ENCODE measurements at regions not wholly inside any gene's neighbourhood (a gene's known extent, or its start where the extent isn't known, plus 50 kb on each side); places are given as distances from the start of the nearest gene placed in this dataset.

DNA sequence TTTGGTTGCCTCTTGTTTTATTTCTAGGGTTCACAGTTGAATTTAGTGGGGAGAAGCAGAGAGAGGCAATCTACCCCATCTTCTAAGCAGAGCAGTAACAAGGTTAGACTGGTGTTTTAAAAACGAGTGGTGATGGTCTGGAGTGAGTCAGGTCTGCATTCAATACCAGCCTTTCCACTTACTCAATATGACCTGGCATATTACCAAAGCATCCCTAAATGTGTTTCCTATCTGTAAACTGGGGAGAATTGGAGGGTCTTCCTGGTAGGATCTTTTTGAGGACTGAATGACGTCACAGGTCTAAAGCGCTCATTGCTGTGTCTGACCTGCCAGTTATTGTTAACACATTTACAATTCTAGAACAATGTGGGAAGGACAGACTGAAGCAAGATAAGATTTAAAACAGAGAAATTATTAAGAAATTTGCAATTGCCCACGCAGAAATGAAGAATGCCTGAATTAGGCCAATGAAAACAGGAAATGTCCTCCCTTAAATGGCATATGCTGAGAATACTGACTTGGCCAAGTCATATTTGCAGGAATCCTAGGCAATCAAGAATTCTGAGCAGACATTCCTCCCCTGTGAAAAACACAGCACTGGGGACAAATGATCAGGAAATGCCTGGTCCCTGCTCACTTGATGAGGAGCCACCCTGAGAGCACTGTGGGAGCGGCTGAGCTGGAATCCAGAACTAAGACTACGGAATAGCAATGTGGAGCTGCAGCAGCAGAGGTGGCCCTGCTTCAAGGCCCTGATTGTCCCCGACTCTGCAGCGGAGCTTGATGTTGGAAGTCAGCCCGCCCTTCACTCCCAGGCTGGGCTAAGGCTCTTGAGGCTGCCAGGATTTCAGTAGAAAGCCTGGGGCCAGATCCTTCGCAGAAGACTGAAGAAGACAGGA lies 184.5 kb upstream of the CXCL12 start:
- TF ChIP-seq EZH2 (IDR thresholded peaks at IDR 0.05; ENCODE audit: borderline replicate concordance, insufficient read depth, low read depth, low read length, poor library complexity, severe bottlenecking) = no peak
- TF ChIP-seq, protein P1, sequence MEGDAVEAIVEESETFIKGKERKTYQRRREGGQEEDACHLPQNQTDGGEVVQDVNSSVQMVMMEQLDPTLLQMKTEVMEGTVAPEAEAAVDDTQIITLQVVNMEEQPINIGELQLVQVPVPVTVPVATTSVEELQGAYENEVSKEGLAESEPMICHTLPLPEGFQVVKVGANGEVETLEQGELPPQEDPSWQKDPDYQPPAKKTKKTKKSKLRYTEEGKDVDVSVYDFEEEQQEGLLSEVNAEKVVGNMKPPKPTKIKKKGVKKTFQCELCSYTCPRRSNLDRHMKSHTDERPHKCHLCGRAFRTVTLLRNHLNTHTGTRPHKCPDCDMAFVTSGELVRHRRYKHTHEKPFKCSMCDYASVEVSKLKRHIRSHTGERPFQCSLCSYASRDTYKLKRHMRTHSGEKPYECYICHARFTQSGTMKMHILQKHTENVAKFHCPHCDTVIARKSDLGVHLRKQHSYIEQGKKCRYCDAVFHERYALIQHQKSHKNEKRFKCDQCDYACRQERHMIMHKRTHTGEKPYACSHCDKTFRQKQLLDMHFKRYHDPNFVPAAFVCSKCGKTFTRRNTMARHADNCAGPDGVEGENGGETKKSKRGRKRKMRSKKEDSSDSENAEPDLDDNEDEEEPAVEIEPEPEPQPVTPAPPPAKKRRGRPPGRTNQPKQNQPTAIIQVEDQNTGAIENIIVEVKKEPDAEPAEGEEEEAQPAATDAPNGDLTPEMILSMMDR (IDR thresholded peaks at IDR 0.05) = no peak

DNA sequence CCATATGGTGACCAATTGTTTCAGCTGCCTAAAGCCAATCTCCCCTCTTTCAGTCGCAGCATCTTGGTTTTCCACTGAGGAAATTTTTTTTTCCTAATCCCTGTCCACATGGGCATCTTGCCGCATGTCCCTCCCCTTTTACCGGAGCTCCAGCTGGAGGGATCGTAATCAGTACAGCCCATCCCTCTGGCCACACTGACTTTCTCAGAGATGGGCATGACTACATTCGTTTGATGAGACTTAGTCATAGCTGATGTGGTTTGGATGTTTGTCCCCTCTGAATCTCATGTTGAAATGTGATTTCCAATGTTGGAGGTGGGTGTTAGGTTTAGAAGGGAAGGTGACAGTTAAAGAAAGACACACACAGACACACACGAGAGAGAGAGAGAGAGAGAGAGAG lies 186.8 kb upstream of the CXCL12 start:
- 88% methylated on average over 5 of the region's 6 CpGs for WGBS (ENCODE audit: insufficient coverage)
- intact Hi-C loops (cut with micrococcal nuclease) = no loop called here
- Histone ChIP-seq H4K20me1 (ENCODE audit: control insufficient read depth, insufficient read depth, low read length, poor library complexity, severe bottlenecking) (no peaks in the 10 kb centered on the region), H3K9me3 (ENCODE audit: control extremely low read depth in 1 of 3, control insufficient read depth in 2 of 3, insufficient read depth in 1 of 3, low read length in 2 of 3) (peaks cover 0 to 2% (median 0%) of the 10 kb centered on the region in 3 donors), H3K4me3 (ENCODE audit: control extremely low read depth in 1 of 5, extremely low read depth in 1 of 5, insufficient read depth in 1 of 5, low read depth in 2 of 5, low read length in 4 of 5) (no peak overlapping the region), H3K9ac (ENCODE audit: low read length) (no peak overlapping the region), H3K4me1 (ENCODE audit: control insufficient read depth in 2 of 2, insufficient read depth in 2 of 2, low read length in 2 of 2) (no peaks in the 10 kb centered on the region), H3K4me2 (replicated peaks; ENCODE audit: low read depth, low read length, poor library complexity, severe bottlenecking) (no peak overlapping the region), H3K27ac (ENCODE audit: low read length in 2 of 2) (no peak overlapping the region), H3K36me3 (replicated peaks in 1 of 2; ENCODE audit: control extremely low read depth in 1 of 2, control insufficient read depth in 1 of 2, extremely low read depth in 1 of 2, insufficient read depth in 2 of 2, low read length in 1 of 2) (no peaks in the 10 kb centered on the region), H3K27me3 (replicated peaks in 1 of 4; ENCODE audit: control extremely low read depth in 1 of 4, control insufficient read depth in 3 of 4, insufficient read depth in 4 of 4, low read length in 3 of 4) (no peaks in the 10 kb centered on the region), H3K79me2 (ENCODE audit: control insufficient read depth, insufficient read depth, low read length) (no peaks in the 10 kb centered on the region), H2AFZ (ENCODE audit: insufficient read depth, low read depth, low read length, poor library complexity, severe bottlenecking) (no peak overlapping the region)
- CTCF ChIA-PET = no interaction called here
- POLR2A ChIA-PET = no interaction called here
- Mint-ChIP-seq H3K4me1 (no peaks in the 10 kb centered on the region), H3K4me3 (no peak overlapping the region), H3K27ac (no peak overlapping the region), H3K9me3 (ENCODE audit: insufficient read depth) (peaks cover 2% of the 10 kb centered on the region), H3K27me3 (no peaks in the 10 kb centered on the region)
- no peak for DNase-seq
- no peak for TF ChIP-seq EZH2 (IDR thresholded peaks at IDR 0.05; ENCODE audit: borderline replicate concordance, insufficient read depth, low read depth, low read length, poor library complexity, severe bottlenecking)
- TF ChIP-seq, protein P1 (IDR thresholded peaks at IDR 0.05) = no peak
- ATAC-seq (ENCODE audit: low read depth) = no peak

More for the DNA sequence above, 184.5 kb upstream of the CXCL12 start:
- H3K4me1 ChIP-seq (ENCODE audit: control insufficient read depth in 2 of 2, insufficient read depth in 2 of 2, low read length in 2 of 2) = no peaks in the 10 kb centered on the region
- no peak overlapping the region for H3K4me2 ChIP-seq (replicated peaks; ENCODE audit: low read depth, low read length, poor library complexity, severe bottlenecking)
- ChIA-PET POLR2A (no interaction called here), CTCF (no interaction called here)
- ATAC-seq (ENCODE audit: low read depth) (no peak), DNase-seq (no peak)
- Mint-ChIP-seq H3K27me3 (no peaks in the 10 kb centered on the region), H3K4me1 (no peaks in the 10 kb centered on the region), H3K9me3 (ENCODE audit: insufficient read depth) (peaks cover 2% of the 10 kb centered on the region), H3K27ac (no peak overlapping the region), H3K4me3 (no peak overlapping the region)
- no peaks in the 10 kb centered on the region for H3K36me3 ChIP-seq (replicated peaks in 1 of 2; ENCODE audit: control extremely low read depth in 1 of 2, control insufficient read depth in 1 of 2, extremely low read depth in 1 of 2, insufficient read depth in 2 of 2, low read length in 1 of 2)
- 84% methylated on average over 7 of the region's 10 CpGs for WGBS (ENCODE audit: insufficient coverage)
- H4K20me1 ChIP-seq (ENCODE audit: control insufficient read depth, insufficient read depth, low read length, poor library complexity, severe bottlenecking) = no peaks in the 10 kb centered on the region
- no peaks in the 10 kb centered on the region for H3K27me3 ChIP-seq (replicated peaks in 1 of 4; ENCODE audit: control extremely low read depth in 1 of 4, control insufficient read depth in 3 of 4, insufficient read depth in 4 of 4, low read length in 3 of 4)
- no peaks in the 10 kb centered on the region for H3K79me2 ChIP-seq (ENCODE audit: control insufficient read depth, insufficient read depth, low read length)
- intact Hi-C loops (cut with micrococcal nuclease) = no loop called here
- H3K9me3 ChIP-seq (ENCODE audit: control extremely low read depth in 1 of 3, control insufficient read depth in 2 of 3, insufficient read depth in 1 of 3, low read length in 2 of 3) = no peaks in the 10 kb centered on the region
- no peak overlapping the region for H2AFZ ChIP-seq (ENCODE audit: insufficient read depth, low read depth, low read length, poor library complexity, severe bottlenecking)
- H3K27ac ChIP-seq (ENCODE audit: low read length in 2 of 2) = no peak overlapping the region
- H3K9ac ChIP-seq (ENCODE audit: low read length) = no peak overlapping the region
- H3K4me3 ChIP-seq (ENCODE audit: control extremely low read depth in 1 of 5, extremely low read depth in 1 of 5, insufficient read depth in 1 of 5, low read depth in 2 of 5, low read length in 4 of 5) = no peak overlapping the region

Data from B cell (primary cell).